OCI-LY7 (cell line): ENCODE measurements at regions not wholly inside any gene's neighbourhood (a gene's known extent, or its start where the extent isn't known, plus 50 kb on each side); places are given as distances from the start of the nearest gene placed in this dataset.

Experiments used
- EZH2phosphoT487 ChIP-seq: fragments of 200-600 bp; sonication (generic); IDR thresholded peaks from 2 replicates; pipeline ENCODE4 v1.6.1; 2018; ENCODE audit warnings: low read depth, borderline replicate concordance, mild to moderate bottlenecking, mixed run types, antibody characterized with exemption, low read length, moderate library complexity, mixed read lengths
- TF ChIP-seq, protein P1 (sequence below): fragments of 200-600 bp; sonication (generic); conservative IDR thresholded peaks from 2 replicates; pipeline ENCODE4 v1.5.1; 2014; ENCODE audit warnings: mild to moderate bottlenecking, antibody characterized with exemption, low read length, moderate library complexity, mixed read lengths

- TF ChIP-seq, protein P1, sequence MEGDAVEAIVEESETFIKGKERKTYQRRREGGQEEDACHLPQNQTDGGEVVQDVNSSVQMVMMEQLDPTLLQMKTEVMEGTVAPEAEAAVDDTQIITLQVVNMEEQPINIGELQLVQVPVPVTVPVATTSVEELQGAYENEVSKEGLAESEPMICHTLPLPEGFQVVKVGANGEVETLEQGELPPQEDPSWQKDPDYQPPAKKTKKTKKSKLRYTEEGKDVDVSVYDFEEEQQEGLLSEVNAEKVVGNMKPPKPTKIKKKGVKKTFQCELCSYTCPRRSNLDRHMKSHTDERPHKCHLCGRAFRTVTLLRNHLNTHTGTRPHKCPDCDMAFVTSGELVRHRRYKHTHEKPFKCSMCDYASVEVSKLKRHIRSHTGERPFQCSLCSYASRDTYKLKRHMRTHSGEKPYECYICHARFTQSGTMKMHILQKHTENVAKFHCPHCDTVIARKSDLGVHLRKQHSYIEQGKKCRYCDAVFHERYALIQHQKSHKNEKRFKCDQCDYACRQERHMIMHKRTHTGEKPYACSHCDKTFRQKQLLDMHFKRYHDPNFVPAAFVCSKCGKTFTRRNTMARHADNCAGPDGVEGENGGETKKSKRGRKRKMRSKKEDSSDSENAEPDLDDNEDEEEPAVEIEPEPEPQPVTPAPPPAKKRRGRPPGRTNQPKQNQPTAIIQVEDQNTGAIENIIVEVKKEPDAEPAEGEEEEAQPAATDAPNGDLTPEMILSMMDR: no peak
- no peak for TF ChIP-seq EZH2phosphoT487
These were observed 164.4 kb upstream of the ATP2B1 start for GRCh38 chr12:89872922-89873630.
